H1 (cell line): ENCODE measurements at regions not wholly inside any gene's neighbourhood (a gene's known extent, or its start where the extent isn't known, plus 50 kb on each side); places are given as distances from the start of the nearest gene placed in this dataset.

Experiments
- ATF3 ChIP-seq: IDR thresholded peaks from 2 replicates; pipeline ENCODE4 v1.6.1; 2011; ENCODE audit warnings: low read depth, mild to moderate bottlenecking, low read length; ENCODE audit not compliant: insufficient read depth
- NANOG ChIP-seq: IDR thresholded peaks from 2 replicates; pipeline ENCODE4 v1.6.1; 2011; ENCODE audit warnings: low read length, low read depth, mild to moderate bottlenecking, inconsistent platforms; ENCODE audit not compliant: insufficient read depth, poor library complexity, severe bottlenecking
- SRF ChIP-seq: IDR thresholded peaks from 2 replicates; pipeline ENCODE4 v1.6.1; 2011; ENCODE audit warnings: mild to moderate bottlenecking, low read depth, low read length, moderate library complexity

GRCh38 chr10:129372172-129372571 lies 94.9 kb upstream of the MGMT start (continued):
- no peak for TF ChIP-seq NANOG
- TF ChIP-seq ATF3, result no peak
- no peak for TF ChIP-seq SRF
